Endothelial cell of umbilical vein (primary cell): ENCODE measurements at regions not wholly inside any gene's neighbourhood (a gene's known extent, or its start where the extent isn't known, plus 50 kb on each side); places are given as distances from the start of the nearest gene placed in this dataset.

Experiments
- EZH2 ChIP-seq: IDR thresholded peaks from 2 replicates; pipeline ENCODE4 v1.6.1; 2012; ENCODE audit warnings: borderline replicate concordance, low read depth, mild to moderate bottlenecking, moderate library complexity, low read length, inconsistent platforms; ENCODE audit not compliant: severe bottlenecking
- FOS ChIP-seq: IDR thresholded peaks from 2 replicates; pipeline ENCODE4 v1.6.1; 2011; ENCODE audit warnings: mild to moderate bottlenecking, low read length, moderate library complexity, borderline replicate concordance; ENCODE audit not compliant: insufficient read depth
- POLR2A ChIP-seq: IDR thresholded peaks from 2 replicates; pipeline ENCODE4 v1.6.1; 2012; ENCODE audit warnings: low read depth, mild to moderate bottlenecking, control low read depth, low read length
- TF ChIP-seq, protein P1 (sequence below), 2 donors: IDR thresholded peaks; 1 replicate in 1 of 2; 2 replicates in 1 of 2; pipeline ENCODE4 v1.5.1; 2011; ENCODE audit warnings: low read length in 2 of 2, mild to moderate bottlenecking in 2 of 2, moderate library complexity in 2 of 2, control low read depth in 1 of 2, inconsistent platforms in 1 of 2, low read depth in 1 of 2; ENCODE audit not compliant: insufficient read depth in 1 of 2; ENCODE audit errors: extremely low read depth in 1 of 2
- TF ChIP-seq, protein P2 (sequence below): IDR thresholded peaks from 2 replicates; pipeline ENCODE4 v1.6.1; 2011; ENCODE audit not compliant: insufficient read depth, insufficient read length

DNA sequence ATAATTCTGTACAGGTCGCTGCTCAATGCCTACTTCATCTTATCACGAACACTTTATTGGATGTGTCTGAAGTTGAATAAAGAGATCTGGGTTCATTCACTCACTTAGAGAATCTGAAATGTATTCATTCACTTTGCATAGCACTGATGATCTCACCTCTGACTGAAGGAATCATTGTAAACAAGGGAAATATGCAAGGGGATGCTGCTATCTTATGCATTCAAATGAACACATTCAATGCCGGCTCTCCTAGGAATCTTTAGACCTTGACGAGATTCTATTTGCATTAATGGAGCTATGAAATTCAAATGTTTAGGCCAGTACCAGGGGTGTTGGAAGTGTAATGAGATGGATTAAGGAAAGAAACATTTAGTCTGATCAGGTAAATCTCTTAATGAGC is 200.6 kb upstream of the COBL start:
- TF ChIP-seq EZH2 (no peak), POLR2A (no peak), FOS (no peak)
- TF ChIP-seq, protein P1, sequence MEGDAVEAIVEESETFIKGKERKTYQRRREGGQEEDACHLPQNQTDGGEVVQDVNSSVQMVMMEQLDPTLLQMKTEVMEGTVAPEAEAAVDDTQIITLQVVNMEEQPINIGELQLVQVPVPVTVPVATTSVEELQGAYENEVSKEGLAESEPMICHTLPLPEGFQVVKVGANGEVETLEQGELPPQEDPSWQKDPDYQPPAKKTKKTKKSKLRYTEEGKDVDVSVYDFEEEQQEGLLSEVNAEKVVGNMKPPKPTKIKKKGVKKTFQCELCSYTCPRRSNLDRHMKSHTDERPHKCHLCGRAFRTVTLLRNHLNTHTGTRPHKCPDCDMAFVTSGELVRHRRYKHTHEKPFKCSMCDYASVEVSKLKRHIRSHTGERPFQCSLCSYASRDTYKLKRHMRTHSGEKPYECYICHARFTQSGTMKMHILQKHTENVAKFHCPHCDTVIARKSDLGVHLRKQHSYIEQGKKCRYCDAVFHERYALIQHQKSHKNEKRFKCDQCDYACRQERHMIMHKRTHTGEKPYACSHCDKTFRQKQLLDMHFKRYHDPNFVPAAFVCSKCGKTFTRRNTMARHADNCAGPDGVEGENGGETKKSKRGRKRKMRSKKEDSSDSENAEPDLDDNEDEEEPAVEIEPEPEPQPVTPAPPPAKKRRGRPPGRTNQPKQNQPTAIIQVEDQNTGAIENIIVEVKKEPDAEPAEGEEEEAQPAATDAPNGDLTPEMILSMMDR (IDR thresholded peaks at IDR 0.05; ENCODE audit: extremely low read depth in 1 of 2, insufficient read depth in 1 of 2, low read depth in 1 of 2, low read length in 2 of 2), result no peak
- TF ChIP-seq, protein P2, sequence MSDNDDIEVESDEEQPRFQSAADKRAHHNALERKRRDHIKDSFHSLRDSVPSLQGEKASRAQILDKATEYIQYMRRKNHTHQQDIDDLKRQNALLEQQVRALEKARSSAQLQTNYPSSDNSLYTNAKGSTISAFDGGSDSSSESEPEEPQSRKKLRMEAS, result no peak
